ENCODE measurements at regions not wholly inside any gene's neighbourhood (a gene's known extent, or its start where the extent isn't known, plus 50 kb on each side); places are given as distances from the start of the nearest gene placed in this dataset.

GRCh38 chr3:159791336-159791735, 197.3 kb upstream of the IL12A start:
- TF ChIP-seq, protein P1, sequence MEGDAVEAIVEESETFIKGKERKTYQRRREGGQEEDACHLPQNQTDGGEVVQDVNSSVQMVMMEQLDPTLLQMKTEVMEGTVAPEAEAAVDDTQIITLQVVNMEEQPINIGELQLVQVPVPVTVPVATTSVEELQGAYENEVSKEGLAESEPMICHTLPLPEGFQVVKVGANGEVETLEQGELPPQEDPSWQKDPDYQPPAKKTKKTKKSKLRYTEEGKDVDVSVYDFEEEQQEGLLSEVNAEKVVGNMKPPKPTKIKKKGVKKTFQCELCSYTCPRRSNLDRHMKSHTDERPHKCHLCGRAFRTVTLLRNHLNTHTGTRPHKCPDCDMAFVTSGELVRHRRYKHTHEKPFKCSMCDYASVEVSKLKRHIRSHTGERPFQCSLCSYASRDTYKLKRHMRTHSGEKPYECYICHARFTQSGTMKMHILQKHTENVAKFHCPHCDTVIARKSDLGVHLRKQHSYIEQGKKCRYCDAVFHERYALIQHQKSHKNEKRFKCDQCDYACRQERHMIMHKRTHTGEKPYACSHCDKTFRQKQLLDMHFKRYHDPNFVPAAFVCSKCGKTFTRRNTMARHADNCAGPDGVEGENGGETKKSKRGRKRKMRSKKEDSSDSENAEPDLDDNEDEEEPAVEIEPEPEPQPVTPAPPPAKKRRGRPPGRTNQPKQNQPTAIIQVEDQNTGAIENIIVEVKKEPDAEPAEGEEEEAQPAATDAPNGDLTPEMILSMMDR (IDR thresholded peaks at IDR 0.05; ENCODE audit: poor library complexity): no peak
- TF ChIP-seq EZH2 (IDR thresholded peaks at IDR 0.05; ENCODE audit: borderline replicate concordance) (no peak), EZH2phosphoT487 (IDR thresholded peaks at IDR 0.05; ENCODE audit: low read depth, severe bottlenecking, unreplicated experiment) (no peak)

Measured in hepatocyte (in vitro differentiated cells).